GM21515 (cell line): ENCODE measurements at regions not wholly inside any gene's neighbourhood (a gene's known extent, or its start where the extent isn't known, plus 50 kb on each side); places are given as distances from the start of the nearest gene placed in this dataset.
"Not testable (repeated sequence)": the region's sequence is repeated elsewhere in the genome, so short reads cannot be mapped to it uniquely, and the experiment has no call there.

Experiments
- ATAC-seq: cut with Tn5 transposase; IDR thresholded peaks from one replicate; pipeline ENCODE4 v1.9.1; 2021; ENCODE audit not compliant: unreplicated experiment

DNA sequence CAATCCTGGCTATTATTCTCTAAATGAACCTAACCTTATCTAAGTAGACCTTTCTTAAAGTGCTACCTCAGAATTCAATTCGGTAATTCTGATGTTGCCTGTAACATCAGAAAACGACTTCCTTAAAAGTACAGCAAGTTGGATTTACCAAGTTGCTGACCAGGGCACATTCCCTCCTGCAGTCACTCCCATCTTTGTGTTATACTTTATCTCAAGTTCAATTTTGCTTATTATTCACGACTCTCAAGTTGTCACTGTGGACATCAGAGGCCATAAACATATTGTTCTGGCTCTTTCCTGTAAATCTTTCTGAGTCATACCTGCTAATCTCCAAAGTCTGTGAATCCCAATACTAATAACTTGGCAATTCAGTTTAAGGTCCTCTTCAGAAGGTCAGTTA is 64.6 kb upstream of the ZSCAN2 start:
- ATAC-seq = not testable (repeated sequence)

DNA sequence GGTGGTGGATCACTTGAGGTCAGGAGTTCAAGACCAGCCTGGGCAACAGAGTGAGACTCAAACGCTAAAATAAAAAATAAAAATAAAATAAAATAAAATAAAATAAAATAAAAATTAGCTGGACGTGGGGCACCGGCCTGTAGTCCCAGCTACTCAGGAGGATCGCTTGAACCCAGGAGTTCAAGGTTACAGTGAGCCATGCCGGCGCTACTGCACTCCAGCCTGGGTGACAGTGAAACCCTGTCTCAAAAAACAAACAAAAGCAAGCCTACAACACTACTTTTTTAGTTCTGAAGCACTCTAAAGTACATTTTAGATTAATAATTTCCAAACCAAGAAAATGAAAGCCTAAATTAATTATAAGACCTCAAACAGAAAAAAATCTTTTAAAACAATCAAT is 56.2 kb upstream of the ZSCAN2 start:
- ATAC-seq = not testable (repeated sequence)

GRCh38 chr15:84547150-84547549 is 53.7 kb upstream of the ZSCAN2 start:
- ATAC-seq = not testable (repeated sequence)

- not testable (repeated sequence) for ATAC-seq
Measured at GRCh38 chr15:84550503-84550902, 50.3 kb upstream of the ZSCAN2 start.
